H9 (cell line): ENCODE measurements at regions not wholly inside any gene's neighbourhood (a gene's known extent, or its start where the extent isn't known, plus 50 kb on each side); places are given as distances from the start of the nearest gene placed in this dataset.

Experiments used
- DNase-seq: peaks from one replicate; pipeline ENCODE4 v3.0.0-alpha.2; 2017
- H2AFZ ChIP-seq: one replicate; pipeline ENCODE4 v1.6.1; 2013; ENCODE audit warnings: mild to moderate bottlenecking, low read length, control low read depth, moderate library complexity
- H2AK5ac ChIP-seq: 2 replicates; pipeline ENCODE4 v1.6.1; 2013; ENCODE audit warnings: low read length, control low read depth, mixed read lengths; ENCODE audit not compliant: insufficient read length
- H2BK120ac ChIP-seq: one replicate; pipeline ENCODE4 v1.6.1; 2013; ENCODE audit warnings: low read depth, mild to moderate bottlenecking, low read length, control low read depth, inconsistent platforms; ENCODE audit not compliant: poor library complexity, severe bottlenecking
- H2BK12ac ChIP-seq: 2 replicates; pipeline ENCODE4 v1.6.1; 2013; ENCODE audit warnings: low read length, control low read depth, mixed read lengths, low read depth; ENCODE audit not compliant: insufficient read length
- H2BK15ac ChIP-seq: 2 replicates; pipeline ENCODE4 v1.6.1; 2013; ENCODE audit warnings: low read depth, low read length, control low read depth
- H2BK20ac ChIP-seq: one replicate; pipeline ENCODE4 v1.6.1; 2013; ENCODE audit warnings: low read depth, mild to moderate bottlenecking, low read length, control low read depth, inconsistent platforms; ENCODE audit not compliant: poor library complexity, severe bottlenecking
- H2BK5ac ChIP-seq: 2 replicates; pipeline ENCODE4 v1.6.1; 2013; ENCODE audit warnings: low read length, control low read depth, mixed read lengths; ENCODE audit not compliant: insufficient read length
- H3K14ac ChIP-seq: 2 replicates; pipeline ENCODE4 v1.6.1; 2013; ENCODE audit warnings: low read length, control low read depth; ENCODE audit not compliant: insufficient read depth
- H3K18ac ChIP-seq: 2 replicates; pipeline ENCODE4 v1.6.1; 2013; ENCODE audit warnings: low read depth, mild to moderate bottlenecking, mixed read lengths, low read length, control low read depth; ENCODE audit not compliant: insufficient read length
- H3K23ac ChIP-seq: 2 replicates; pipeline ENCODE4 v1.6.1; 2013; ENCODE audit warnings: low read length, control low read depth, mixed read lengths, low read depth; ENCODE audit not compliant: insufficient read length
- H3K23me2 ChIP-seq: 2 replicates; pipeline ENCODE4 v1.6.1; 2013; ENCODE audit warnings: low read depth, mild to moderate bottlenecking, mixed read lengths, low read length, control low read depth; ENCODE audit not compliant: insufficient read length, poor library complexity, severe bottlenecking
- H3K27ac ChIP-seq: 2 replicates; pipeline ENCODE4 v1.5.1; 2013; ENCODE audit warnings: low read length, control low read depth, mixed read lengths, low read depth; ENCODE audit not compliant: insufficient read length
- H3K27me3 ChIP-seq: 2 replicates; pipeline ENCODE4 v1.6.1; 2013; ENCODE audit warnings: low read length, control low read depth, inconsistent platforms; ENCODE audit not compliant: insufficient read depth
- H3K4ac ChIP-seq: 2 replicates; pipeline ENCODE4 v1.6.1; 2013; ENCODE audit warnings: low read depth, mild to moderate bottlenecking, control low read depth, inconsistent platforms, low read length, moderate library complexity
- H3K4me1 ChIP-seq: 2 replicates; pipeline ENCODE4 v1.6.1; 2013; ENCODE audit warnings: low read length, control low read depth, inconsistent platforms; ENCODE audit not compliant: insufficient read depth
- H3K4me2 ChIP-seq: 2 replicates; pipeline ENCODE4 v1.6.1; 2013; ENCODE audit warnings: low read length, control low read depth, mixed read lengths; ENCODE audit not compliant: insufficient read length, insufficient read depth
- H3K56ac ChIP-seq: 2 replicates; pipeline ENCODE4 v1.6.1; 2013; ENCODE audit warnings: low read depth, mild to moderate bottlenecking, mixed read lengths, low read length, control low read depth; ENCODE audit not compliant: insufficient read length
- H3K79me1 ChIP-seq: 2 replicates; pipeline ENCODE4 v1.6.1; 2013; ENCODE audit warnings: low read depth, mild to moderate bottlenecking, moderate library complexity, low read length, control low read depth, inconsistent platforms; ENCODE audit not compliant: insufficient read depth, poor library complexity, severe bottlenecking
- H3K79me2 ChIP-seq: 2 replicates; pipeline ENCODE4 v1.6.1; 2013; ENCODE audit warnings: low read length, control low read depth, inconsistent platforms; ENCODE audit not compliant: insufficient read depth
- H3K9ac ChIP-seq: 2 replicates; pipeline ENCODE4 v1.6.1; 2013; ENCODE audit warnings: low read length, control low read depth, mixed read lengths; ENCODE audit not compliant: insufficient read length; ENCODE audit errors: extremely low read depth
- H3K9me3 ChIP-seq: one replicate; pipeline ENCODE4 v1.6.1; 2013; ENCODE audit warnings: low read depth, low read length, inconsistent platforms; ENCODE audit not compliant: control insufficient read depth
- H3T11ph ChIP-seq: one replicate; pipeline ENCODE4 v1.6.1; 2013; ENCODE audit warnings: mild to moderate bottlenecking, low read length, control low read depth, inconsistent platforms
- H4K20me1 ChIP-seq: one replicate; pipeline ENCODE4 v1.6.1; 2013; ENCODE audit not compliant: control insufficient read depth, insufficient read length, insufficient read depth
- H4K5ac ChIP-seq: 2 replicates; pipeline ENCODE4 v1.6.1; 2013; ENCODE audit warnings: low read depth, mild to moderate bottlenecking, mixed read lengths, low read length, control low read depth; ENCODE audit not compliant: insufficient read length
- H4K8ac ChIP-seq: replicated peaks from 2 replicates; pipeline ENCODE4 v1.6.1; 2013; ENCODE audit warnings: low read length, control low read depth, mixed read lengths, low read depth; ENCODE audit not compliant: insufficient read length
- H4K91ac ChIP-seq: 2 replicates; pipeline ENCODE4 v1.6.1; 2013; ENCODE audit warnings: low read depth, mild to moderate bottlenecking, moderate library complexity, mixed read lengths, low read length, control low read depth; ENCODE audit not compliant: insufficient read length
- H3K27ac Mint-ChIP-seq, 3 experiments: 2 replicates in 2 of 3; 3 replicates in 1 of 3; pipeline ENCODE4 v1.8.0; 2020 to 2021; ENCODE audit warnings: mixed read lengths in 3 of 3, mild to moderate bottlenecking in 1 of 3, moderate library complexity in 1 of 3
- H3K27me3 Mint-ChIP-seq: 2 replicates; pipeline ENCODE4 v1.8.0; 2021; ENCODE audit warnings: low read depth, mild to moderate bottlenecking, moderate library complexity, mixed read lengths
- H3K36me3 Mint-ChIP-seq, 3 experiments: 2 replicates in 2 of 3; 3 replicates in 1 of 3; pipeline ENCODE4 v1.8.0; 2020 to 2021; ENCODE audit warnings: low read depth in 3 of 3, mixed read lengths in 3 of 3; ENCODE audit not compliant: insufficient read depth in 1 of 3
- H3K4me1 Mint-ChIP-seq, 2 experiments: 2 replicates each; pipeline ENCODE4 v1.8.0; 2020; ENCODE audit warnings: mixed read lengths in 2 of 2
- H3K4me3 Mint-ChIP-seq, 2 experiments: 2 replicates in 1 of 2; 3 replicates in 1 of 2; pipeline ENCODE4 v1.8.0; 2020 to 2021; ENCODE audit warnings: mild to moderate bottlenecking in 2 of 2, mixed read lengths in 2 of 2, moderate library complexity in 1 of 2
- H3K9me3 Mint-ChIP-seq, 2 experiments: 2 replicates in 1 of 2; 3 replicates in 1 of 2; pipeline ENCODE4 v1.8.0; 2020; ENCODE audit warnings: mild to moderate bottlenecking in 2 of 2, mixed read lengths in 2 of 2, moderate library complexity in 1 of 2
- CTCF ChIP-seq: fragments of 200-600 bp; sonication (generic); conservative IDR thresholded peaks from 3 replicates; pipeline ENCODE4 v1.8.0; 2021; ENCODE audit warnings: antibody characterized with exemption, mild to moderate bottlenecking
- WGBS: extraction: QIAGEN DNeasy Blood & Tissue Kit; methylation state at CpG from one replicate; pipeline ENCODE4 v1.1.7; 2013; ENCODE audit warnings: missing lambda C conversion rate, low lambda C conversion rate, mixed read lengths; ENCODE audit not compliant: insufficient read length; ENCODE audit errors: extremely low coverage; 5-methylcytosine and 5-hydroxymethylcytosine counted together

- H3K9me3 ChIP-seq: no peaks in the 10 kb centered on the region
These were observed 245.5 kb downstream of the CBLN1 start for GRCh38 chr16:49036126-49036525.

More at GRCh38 chr16:49036126-49036525, 245.5 kb downstream of the CBLN1 start:
- no peaks in the 10 kb centered on the region for H3K4me1 Mint-ChIP-seq
- no peak overlapping the region for H2BK5ac ChIP-seq
- H3K9ac ChIP-seq: no peak overlapping the region
- no peaks in the 10 kb centered on the region for H3K4me1 ChIP-seq
- no peaks in the 10 kb centered on the region; a peak in 1 of 7 replicates for H3K36me3 Mint-ChIP-seq
- no peak overlapping the region for H3K4me2 ChIP-seq
- H4K8ac ChIP-seq: no peak overlapping the region
- no peaks in the 10 kb centered on the region for H3K79me1 ChIP-seq
- H3T11ph ChIP-seq: no peak overlapping the region
- H3K4ac ChIP-seq: no peak overlapping the region
- H2BK20ac ChIP-seq: no peak overlapping the region
- H4K5ac ChIP-seq: no peak overlapping the region
- H3K9me3 Mint-ChIP-seq: no peaks in the 10 kb centered on the region; a peak in 2 of 5 replicates
- H3K4me3 Mint-ChIP-seq: no peak overlapping the region
- DNase-seq: no peak
- no peak overlapping the region for H2AK5ac ChIP-seq
- H3K23me2 ChIP-seq: no peaks in the 10 kb centered on the region
- no peaks in the 10 kb centered on the region for H4K20me1 ChIP-seq
- no peak overlapping the region for H3K18ac ChIP-seq
- no peaks in the 10 kb centered on the region for H3K27me3 ChIP-seq
- H3K14ac ChIP-seq: no peak overlapping the region
- no peak overlapping the region for H4K91ac ChIP-seq
- no peak for TF ChIP-seq CTCF
- H3K27ac ChIP-seq: no peak overlapping the region
- H3K79me2 ChIP-seq: no peaks in the 10 kb centered on the region
- H3K23ac ChIP-seq: no peak overlapping the region
- no peak overlapping the region for H2BK12ac ChIP-seq
- no CpG with 5 or more reads among the region's 2 CpGs for WGBS
- H2BK120ac ChIP-seq: no peak overlapping the region
- H3K27me3 Mint-ChIP-seq: peaks cover 4% of the 10 kb centered on the region; the same call in 1 of the 2 replicates
- no peak overlapping the region for H3K56ac ChIP-seq
- H2BK15ac ChIP-seq: no peak overlapping the region
- H3K27ac Mint-ChIP-seq: no peak overlapping the region
- H2AFZ ChIP-seq: no peak overlapping the region
